ENCODE measurements at regions not wholly inside any gene's neighbourhood (a gene's known extent, or its start where the extent isn't known, plus 50 kb on each side); places are given as distances from the start of the nearest gene placed in this dataset.

GRCh38 chr12:60265741-60266140 lies 669.9 kb downstream of the SLC16A7 start:
- TF ChIP-seq POLR2A (IDR thresholded peaks at IDR 0.05), result no peak
- TF ChIP-seq CTCF (IDR thresholded peaks at IDR 0.05), result no peak
- no peak for TF ChIP-seq POLR2AphosphoS5 (IDR thresholded peaks at IDR 0.05)

Data from breast epithelium (tissue), 3 donors.